Lower leg skin (tissue), 3 donors: ENCODE measurements at regions not wholly inside any gene's neighbourhood (a gene's known extent, or its start where the extent isn't known, plus 50 kb on each side); places are given as distances from the start of the nearest gene placed in this dataset.

ENCODE experiments used
- CTCF ChIP-seq, 3 donors: fragments of 450-650 bp; IDR thresholded peaks; one replicate each; pipeline ENCODE4 v1.5.1; 2016; ENCODE audit warnings: antibody characterized with exemption in 3 of 3, mild to moderate bottlenecking in 3 of 3, moderate library complexity in 2 of 3
- POLR2A ChIP-seq, 2 donors: fragments of 450-650 bp; IDR thresholded peaks; one replicate each; pipeline ENCODE4 v1.6.1; 2016 to 2017; ENCODE audit warnings: antibody characterized with exemption in 2 of 2, mild to moderate bottlenecking in 1 of 2, moderate library complexity in 1 of 2

GRCh38 chr13:107808389-107808788 lies 406.9 kb downstream of the LIG4 start:
- TF ChIP-seq CTCF (IDR thresholded peaks at IDR 0.05): no peak
- TF ChIP-seq POLR2A (IDR thresholded peaks at IDR 0.05): no peak
